Memory B cell (primary cell): ENCODE measurements at regions not wholly inside any gene's neighbourhood (a gene's known extent, or its start where the extent isn't known, plus 50 kb on each side); places are given as distances from the start of the nearest gene placed in this dataset.
A peak's percentile ranks its signal among the peaks of the same experiment; 100 is the strongest.

Source experiments
- ATAC-seq: fragments of 150-1000 bp; cut with Tn5 transposase; 2 replicates; pipeline ENCODE4 v1.10.0; 2021; ENCODE audit warnings: low read depth, mild to moderate bottlenecking, moderate library complexity
- DNase-seq, 2 donors: peaks; one replicate each; pipeline ENCODE4 v3.0.0; 2022; ENCODE audit warnings: low spot score in 2 of 2
- H3K27ac Mint-ChIP-seq: one replicate; pipeline ENCODE4 v1.8.0; 2022; ENCODE audit warnings: mild to moderate bottlenecking, moderate library complexity, mixed read lengths
- H3K27me3 Mint-ChIP-seq: one replicate; pipeline ENCODE4 v1.8.0; 2022; ENCODE audit warnings: mixed read lengths
- H3K36me3 Mint-ChIP-seq: one replicate; pipeline ENCODE4 v1.8.0; 2022; ENCODE audit warnings: mild to moderate bottlenecking, mixed read lengths
- H3K4me1 Mint-ChIP-seq: one replicate; pipeline ENCODE4 v1.8.0; 2022; ENCODE audit warnings: mixed read lengths
- H3K4me3 Mint-ChIP-seq: one replicate; pipeline ENCODE4 v1.8.0; 2022; ENCODE audit warnings: mild to moderate bottlenecking, moderate library complexity, mixed read lengths
- H3K9me3 Mint-ChIP-seq: one replicate; pipeline ENCODE4 v1.8.0; 2022; ENCODE audit warnings: mixed read lengths

- Mint-ChIP-seq H3K27me3 (no peaks in the 10 kb centered on the region), H3K4me1 (no peaks in the 10 kb centered on the region), H3K9me3 (peaks cover 5% of the 10 kb centered on the region), H3K27ac (no peak overlapping the region), H3K36me3 (no peaks in the 10 kb centered on the region), H3K4me3 (no peak overlapping the region)
- DNase-seq, result no peak
- no peak for ATAC-seq
Observed at GRCh38 chr18:40810372-40810771, 1144.7 kb upstream of the PIK3C3 start.

GRCh38 chr18:40789286-40789685 is 1165.7 kb upstream of the PIK3C3 start:
- Mint-ChIP-seq H3K27me3 (no peaks in the 10 kb centered on the region), H3K36me3 (no peaks in the 10 kb centered on the region), H3K4me1 (no peaks in the 10 kb centered on the region), H3K4me3 (no peak overlapping the region), H3K9me3 (peaks cover 4% of the 10 kb centered on the region), H3K27ac (no peak overlapping the region)
- DNase-seq (no peak), ATAC-seq (no peak)

GRCh38 chr18:40782453-40783130 is 1172.4 kb upstream of the PIK3C3 start:
- peaks cover 6% of the 10 kb centered on the region for H3K9me3 Mint-ChIP-seq
- H3K27ac Mint-ChIP-seq, result no peak overlapping the region
- no peak for DNase-seq
- no peaks in the 10 kb centered on the region for H3K36me3 Mint-ChIP-seq
- no peak for ATAC-seq
- no peaks in the 10 kb centered on the region for H3K4me1 Mint-ChIP-seq
- H3K27me3 Mint-ChIP-seq, result no peaks in the 10 kb centered on the region
- H3K4me3 Mint-ChIP-seq, result no peak overlapping the region

- H3K4me3 Mint-ChIP-seq, result no peak overlapping the region
- DNase-seq (no peak), ATAC-seq (no peak)
- H3K4me1 Mint-ChIP-seq, result no peaks in the 10 kb centered on the region
- H3K27me3 Mint-ChIP-seq, result no peaks in the 10 kb centered on the region
- H3K9me3 Mint-ChIP-seq, result peaks cover 3% of the 10 kb centered on the region
- no peak overlapping the region for H3K27ac Mint-ChIP-seq
- H3K36me3 Mint-ChIP-seq, result no peaks in the 10 kb centered on the region
Observed at GRCh38 chr18:40769786-40770185, 1185.2 kb upstream of the PIK3C3 start.

- Mint-ChIP-seq H3K4me1 (no peaks in the 10 kb centered on the region), H3K27ac (no peak overlapping the region)
- ATAC-seq, result no peak
Observed at GRCh38 chr18:40760251-40760650, 1194.8 kb upstream of the PIK3C3 start.

GRCh38 chr18:40754477-40754876 is 1200.6 kb upstream of the PIK3C3 start:
- no peak for DNase-seq
- Mint-ChIP-seq H3K4me1 (no peaks in the 10 kb centered on the region), H3K36me3 (no peaks in the 10 kb centered on the region), H3K9me3 (peaks cover 7% of the 10 kb centered on the region), H3K27me3 (no peaks in the 10 kb centered on the region), H3K27ac (no peak overlapping the region), H3K4me3 (no peak overlapping the region)
- no peak for ATAC-seq

More at GRCh38 chr18:40760251-40760650, 1194.8 kb upstream of the PIK3C3 start:
- Mint-ChIP-seq H3K36me3 (no peaks in the 10 kb centered on the region), H3K27me3 (no peaks in the 10 kb centered on the region), H3K4me3 (no peak overlapping the region), H3K9me3 (peaks cover 6% of the 10 kb centered on the region)
- DNase-seq, result no peak

- no peak overlapping the region for H3K4me3 Mint-ChIP-seq
Observed at GRCh38 chr18:40752316-40752715, 1202.7 kb upstream of the PIK3C3 start.

GRCh38 chr18:40751186-40751585 is 1203.8 kb upstream of the PIK3C3 start:
- no peak for DNase-seq
- H3K4me1 Mint-ChIP-seq, result no peaks in the 10 kb centered on the region
- ATAC-seq, result no peak
- H3K9me3 Mint-ChIP-seq, result peaks cover 4% of the 10 kb centered on the region
- no peak overlapping the region for H3K27ac Mint-ChIP-seq
- H3K36me3 Mint-ChIP-seq, result no peaks in the 10 kb centered on the region
- no peak overlapping the region for H3K4me3 Mint-ChIP-seq
- H3K27me3 Mint-ChIP-seq, result no peaks in the 10 kb centered on the region

More at GRCh38 chr18:40752316-40752715, 1202.7 kb upstream of the PIK3C3 start:
- Mint-ChIP-seq H3K9me3 (peaks cover 4% of the 10 kb centered on the region), H3K27ac (no peak overlapping the region), H3K27me3 (no peaks in the 10 kb centered on the region), H3K36me3 (no peaks in the 10 kb centered on the region), H3K4me1 (no peaks in the 10 kb centered on the region)
- no peak for DNase-seq
- no peak for ATAC-seq

- H3K27ac Mint-ChIP-seq, result peak overlapping the region; percentile 6
- DNase-seq (no peak), ATAC-seq (no peak)
- H3K9me3 Mint-ChIP-seq, result peaks cover 8% of the 10 kb centered on the region
- no peaks in the 10 kb centered on the region for H3K27me3 Mint-ChIP-seq
- H3K4me1 Mint-ChIP-seq, result no peaks in the 10 kb centered on the region
- no peaks in the 10 kb centered on the region for H3K36me3 Mint-ChIP-seq
- H3K4me3 Mint-ChIP-seq, result no peak overlapping the region
Observed at GRCh38 chr18:40739029-40739428, 1216.0 kb upstream of the PIK3C3 start.

- DNase-seq (no peak), ATAC-seq (peak; percentile 93)
- Mint-ChIP-seq H3K4me3 (no peak overlapping the region), H3K36me3 (no peaks in the 10 kb centered on the region), H3K27me3 (no peaks in the 10 kb centered on the region), H3K9me3 (peaks cover 8% of the 10 kb centered on the region), H3K27ac (peak overlapping the region; percentile 6), H3K4me1 (no peaks in the 10 kb centered on the region)
Observed at GRCh38 chr18:40738321-40738880, 1216.6 kb upstream of the PIK3C3 start.

- Mint-ChIP-seq H3K36me3 (no peaks in the 10 kb centered on the region), H3K27me3 (no peaks in the 10 kb centered on the region), H3K9me3 (peaks cover 5% of the 10 kb centered on the region), H3K27ac (no peak overlapping the region), H3K4me1 (no peaks in the 10 kb centered on the region), H3K4me3 (no peak overlapping the region)
- no peak for DNase-seq
- no peak for ATAC-seq
Observed at GRCh38 chr18:40708726-40709125, 1246.3 kb upstream of the PIK3C3 start.

- Mint-ChIP-seq H3K36me3 (no peaks in the 10 kb centered on the region), H3K4me3 (no peak overlapping the region), H3K9me3 (peaks cover 6% of the 10 kb centered on the region), H3K4me1 (no peaks in the 10 kb centered on the region), H3K27me3 (no peaks in the 10 kb centered on the region), H3K27ac (no peak overlapping the region)
- no peak for DNase-seq
- no peak for ATAC-seq
Observed at GRCh38 chr18:40707797-40708196, 1247.2 kb upstream of the PIK3C3 start.

GRCh38 chr18:40698129-40698528 is 1256.9 kb upstream of the PIK3C3 start:
- no peaks in the 10 kb centered on the region for H3K36me3 Mint-ChIP-seq
- H3K9me3 Mint-ChIP-seq, result peaks cover 8% of the 10 kb centered on the region
- no peaks in the 10 kb centered on the region for H3K27me3 Mint-ChIP-seq
- no peak overlapping the region for H3K27ac Mint-ChIP-seq
- no peak for ATAC-seq
- H3K4me3 Mint-ChIP-seq, result no peak overlapping the region
- DNase-seq, result no peak
- H3K4me1 Mint-ChIP-seq, result no peaks in the 10 kb centered on the region

GRCh38 chr18:40695526-40695925 is 1259.5 kb upstream of the PIK3C3 start:
- Mint-ChIP-seq H3K4me3 (peak overlapping the region; percentile 18), H3K27ac (no peak overlapping the region), H3K9me3 (peaks cover 6% of the 10 kb centered on the region), H3K4me1 (no peaks in the 10 kb centered on the region), H3K36me3 (no peaks in the 10 kb centered on the region), H3K27me3 (no peaks in the 10 kb centered on the region)
- DNase-seq, result no peak
- ATAC-seq, result peak; percentile 47

GRCh38 chr18:40692871-40693270 is 1262.2 kb upstream of the PIK3C3 start:
- DNase-seq (no peak), ATAC-seq (no peak)
- Mint-ChIP-seq H3K9me3 (peaks cover 4% of the 10 kb centered on the region), H3K36me3 (no peaks in the 10 kb centered on the region), H3K4me3 (no peak overlapping the region), H3K27me3 (no peaks in the 10 kb centered on the region), H3K27ac (no peak overlapping the region), H3K4me1 (no peaks in the 10 kb centered on the region)
